ENCODE measurements at regions not wholly inside any gene's neighbourhood (a gene's known extent, or its start where the extent isn't known, plus 50 kb on each side); places are given as distances from the start of the nearest gene placed in this dataset.

DNA sequence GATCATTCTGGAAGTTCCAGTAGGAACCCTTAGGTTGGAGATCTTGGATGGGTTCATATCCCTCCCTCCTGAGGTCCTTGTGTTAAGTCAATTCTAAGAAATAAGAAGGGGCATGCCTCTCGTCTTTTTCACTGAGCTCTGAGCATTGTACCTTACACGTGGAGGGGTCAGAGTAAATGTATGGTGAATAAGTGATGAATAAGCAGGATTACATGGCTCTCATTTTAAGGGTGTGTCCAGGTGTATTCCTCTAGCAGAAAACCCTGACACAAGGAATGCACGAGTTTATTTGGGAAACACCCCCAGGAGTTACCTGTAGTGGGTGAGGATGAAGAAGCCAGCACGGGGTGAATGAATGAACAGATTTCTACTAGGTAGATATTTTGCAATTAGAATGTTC lies 400.2 kb downstream of the KIF16B start:
- TF ChIP-seq EZH2phosphoT487 (IDR thresholded peaks at IDR 0.05; ENCODE audit: low read depth, severe bottlenecking, unreplicated experiment) (no peak), EZH2 (IDR thresholded peaks at IDR 0.05; ENCODE audit: borderline replicate concordance) (no peak)
- TF ChIP-seq, protein P1, sequence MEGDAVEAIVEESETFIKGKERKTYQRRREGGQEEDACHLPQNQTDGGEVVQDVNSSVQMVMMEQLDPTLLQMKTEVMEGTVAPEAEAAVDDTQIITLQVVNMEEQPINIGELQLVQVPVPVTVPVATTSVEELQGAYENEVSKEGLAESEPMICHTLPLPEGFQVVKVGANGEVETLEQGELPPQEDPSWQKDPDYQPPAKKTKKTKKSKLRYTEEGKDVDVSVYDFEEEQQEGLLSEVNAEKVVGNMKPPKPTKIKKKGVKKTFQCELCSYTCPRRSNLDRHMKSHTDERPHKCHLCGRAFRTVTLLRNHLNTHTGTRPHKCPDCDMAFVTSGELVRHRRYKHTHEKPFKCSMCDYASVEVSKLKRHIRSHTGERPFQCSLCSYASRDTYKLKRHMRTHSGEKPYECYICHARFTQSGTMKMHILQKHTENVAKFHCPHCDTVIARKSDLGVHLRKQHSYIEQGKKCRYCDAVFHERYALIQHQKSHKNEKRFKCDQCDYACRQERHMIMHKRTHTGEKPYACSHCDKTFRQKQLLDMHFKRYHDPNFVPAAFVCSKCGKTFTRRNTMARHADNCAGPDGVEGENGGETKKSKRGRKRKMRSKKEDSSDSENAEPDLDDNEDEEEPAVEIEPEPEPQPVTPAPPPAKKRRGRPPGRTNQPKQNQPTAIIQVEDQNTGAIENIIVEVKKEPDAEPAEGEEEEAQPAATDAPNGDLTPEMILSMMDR (IDR thresholded peaks at IDR 0.05; ENCODE audit: poor library complexity) = no peak
- no peaks in the 10 kb centered on the region for H3K36me3 ChIP-seq (replicated peaks; ENCODE audit: insufficient read depth, low read depth)
- no peaks in the 10 kb centered on the region for H3K79me2 ChIP-seq
- H4K20me1 ChIP-seq (ENCODE audit: insufficient read depth, poor library complexity, severe bottlenecking) = no peaks in the 10 kb centered on the region
- H3K27me3 ChIP-seq = no peaks in the 10 kb centered on the region
- H3K9me3 ChIP-seq (ENCODE audit: low read depth) = no peaks in the 10 kb centered on the region
- H3K27ac ChIP-seq = no peak overlapping the region
- no peak for DNase-seq (ENCODE audit: low spot score)
- H3K4me1 ChIP-seq (ENCODE audit: insufficient read depth) = no peaks in the 10 kb centered on the region
- H3K4me2 ChIP-seq = no peak overlapping the region
- H3K4me3 ChIP-seq = no peak overlapping the region
- WGBS (ENCODE audit: low lambda C conversion rate, missing lambda C conversion rate) = 79% methylated on average over 4 of the region's 4 CpGs
- H3K9me2 ChIP-seq (replicated peaks; ENCODE audit: insufficient read depth) = no peaks in the 10 kb centered on the region
- H2AFZ ChIP-seq = no peak overlapping the region

DNA sequence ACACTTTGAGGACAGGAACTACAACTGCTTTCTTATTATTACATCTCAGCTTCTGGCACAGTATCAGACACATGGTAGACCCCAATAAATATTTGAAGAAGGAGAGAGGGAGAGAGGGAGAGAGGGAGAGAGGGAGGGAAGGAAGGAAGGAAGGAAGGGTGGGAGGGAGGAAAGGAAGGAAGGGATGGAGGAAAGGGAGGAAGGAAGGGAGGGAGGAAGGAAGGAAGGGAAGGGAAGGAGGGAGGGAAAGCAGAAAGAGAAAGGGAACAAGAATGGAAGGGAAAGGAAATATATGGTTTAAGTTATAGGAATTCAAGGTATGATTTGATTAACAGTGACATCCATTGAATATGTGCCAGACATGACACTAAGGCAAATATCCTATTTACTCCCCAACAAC lies 402.1 kb downstream of the KIF16B start:
- no peaks in the 10 kb centered on the region for H3K27me3 ChIP-seq

DNA sequence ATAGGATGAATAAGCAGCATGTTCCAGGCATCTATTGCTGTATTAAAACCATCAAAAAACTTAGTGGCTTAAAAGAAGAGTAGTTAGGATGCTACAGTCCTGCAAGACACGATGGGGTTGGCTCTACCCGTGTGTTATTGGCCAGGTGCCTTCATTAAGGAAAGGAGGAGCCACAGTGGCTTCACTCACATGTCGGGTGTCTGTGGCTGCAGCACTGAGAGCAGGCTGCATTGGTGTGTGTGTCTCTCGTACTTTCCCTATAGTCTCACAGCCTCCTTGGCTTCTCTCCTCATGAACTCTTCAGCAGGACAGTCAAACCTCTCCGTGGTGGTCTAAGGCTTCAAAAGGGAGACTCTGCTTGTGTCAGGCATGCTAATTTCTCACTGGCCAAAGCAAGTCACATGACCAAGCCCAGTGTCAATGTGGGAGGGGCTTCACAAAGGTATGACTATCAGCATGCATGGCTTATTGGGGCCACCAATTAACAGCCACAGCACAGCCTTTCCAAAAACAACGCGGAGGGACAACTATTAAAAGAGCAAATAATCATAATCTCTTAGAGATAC lies 402.8 kb downstream of the KIF16B start:
- no peaks in the 10 kb centered on the region for H4K20me1 ChIP-seq (ENCODE audit: insufficient read depth, poor library complexity, severe bottlenecking)
- WGBS (ENCODE audit: low lambda C conversion rate, missing lambda C conversion rate) = 85% methylated on average over 7 of the region's 7 CpGs

More for the DNA sequence above, 402.1 kb downstream of the KIF16B start:
- no peak for DNase-seq (ENCODE audit: low spot score)
- Histone ChIP-seq H3K9me2 (replicated peaks; ENCODE audit: insufficient read depth) (no peaks in the 10 kb centered on the region), H3K79me2 (no peaks in the 10 kb centered on the region), H3K4me2 (no peak overlapping the region), H4K20me1 (ENCODE audit: insufficient read depth, poor library complexity, severe bottlenecking) (no peaks in the 10 kb centered on the region), H2AFZ (no peak overlapping the region), H3K36me3 (replicated peaks; ENCODE audit: insufficient read depth, low read depth) (no peaks in the 10 kb centered on the region), H3K4me1 (ENCODE audit: insufficient read depth) (no peaks in the 10 kb centered on the region), H3K9me3 (ENCODE audit: low read depth) (no peaks in the 10 kb centered on the region), H3K4me3 (no peak overlapping the region), H3K27ac (no peak overlapping the region)
- TF ChIP-seq EZH2 (IDR thresholded peaks at IDR 0.05; ENCODE audit: borderline replicate concordance) (no peak), EZH2phosphoT487 (IDR thresholded peaks at IDR 0.05; ENCODE audit: low read depth, severe bottlenecking, unreplicated experiment) (no peak)
- TF ChIP-seq, protein P1 (IDR thresholded peaks at IDR 0.05; ENCODE audit: poor library complexity) = no peak

More for the DNA sequence above, 402.8 kb downstream of the KIF16B start:
- no peak for TF ChIP-seq EZH2phosphoT487 (IDR thresholded peaks at IDR 0.05; ENCODE audit: low read depth, severe bottlenecking, unreplicated experiment)
- TF ChIP-seq, protein P1 (IDR thresholded peaks at IDR 0.05; ENCODE audit: poor library complexity) = no peak
- no peak for TF ChIP-seq EZH2 (IDR thresholded peaks at IDR 0.05; ENCODE audit: borderline replicate concordance)
- H3K27me3 ChIP-seq = no peaks in the 10 kb centered on the region
- no peak overlapping the region for H3K27ac ChIP-seq
- H2AFZ ChIP-seq = no peak overlapping the region
- H3K9me2 ChIP-seq (replicated peaks; ENCODE audit: insufficient read depth) = no peaks in the 10 kb centered on the region
- no peaks in the 10 kb centered on the region for H3K79me2 ChIP-seq
- H3K36me3 ChIP-seq (replicated peaks; ENCODE audit: insufficient read depth, low read depth) = no peaks in the 10 kb centered on the region
- no peak overlapping the region for H3K4me3 ChIP-seq
- no peak overlapping the region for H3K4me2 ChIP-seq
- no peak for DNase-seq (ENCODE audit: low spot score)
- H3K4me1 ChIP-seq (ENCODE audit: insufficient read depth) = no peaks in the 10 kb centered on the region
- H3K9me3 ChIP-seq (ENCODE audit: low read depth) = no peaks in the 10 kb centered on the region
